ENCODE measurements at regions not wholly inside any gene's neighbourhood (a gene's known extent, or its start where the extent isn't known, plus 50 kb on each side); places are given as distances from the start of the nearest gene placed in this dataset.

- 65% methylated on average over 2 of the region's 2 CpGs for WGBS
- no peak for DNase-seq (ENCODE audit: low spot score)
Measured at GRCh38 chr7:13727279-13727678, 262.2 kb downstream of the ETV1 start.

More at GRCh38 chr7:13727279-13727678, 262.2 kb downstream of the ETV1 start:
- Histone ChIP-seq H3K9me3 (ENCODE audit: control insufficient read depth in 4 of 4, low read length in 3 of 4) (no peaks in the 10 kb centered on the region), H3K4me1 (ENCODE audit: control insufficient read depth in 4 of 4, insufficient read depth in 4 of 4, low read length in 3 of 4) (no peaks in the 10 kb centered on the region), H3K27ac (ENCODE audit: low read depth in 1 of 2, low read length in 2 of 2) (no peak overlapping the region), H3K9ac (ENCODE audit: low read depth in 1 of 2, low read length in 2 of 2) (no peak overlapping the region), H3K4me3 (ENCODE audit: low read depth in 1 of 3, low read length in 3 of 3) (no peak overlapping the region), H3K27me3 (ENCODE audit: control insufficient read depth in 4 of 4, insufficient read depth in 4 of 4, low read length in 3 of 4) (no peaks in the 10 kb centered on the region), H3K36me3 (ENCODE audit: control insufficient read depth in 4 of 4, insufficient read depth in 3 of 4, low read depth in 1 of 4, low read length in 3 of 4) (no peaks in the 10 kb centered on the region)
- no peak for TF ChIP-seq SP1 (IDR thresholded peaks at IDR 0.05)
- no peak for TF ChIP-seq REST (IDR thresholded peaks at IDR 0.05)
- no peak for TF ChIP-seq CTCF (IDR thresholded peaks at IDR 0.05; ENCODE audit: low read depth, low read length, missing input control)
- TF ChIP-seq HNF4G (IDR thresholded peaks at IDR 0.05): no peak
- TF ChIP-seq GABPA (IDR thresholded peaks at IDR 0.05 in 1 of 2, conservative IDR thresholded peaks at IDR 0.05 in 1 of 2): no peak
- TF ChIP-seq ZBTB33 (IDR thresholded peaks at IDR 0.05): no peak
- no peak for TF ChIP-seq YY1 (IDR thresholded peaks at IDR 0.05)
- TF ChIP-seq JUND (IDR thresholded peaks at IDR 0.05): no peak
- no peak for TF ChIP-seq HNF4A (conservative IDR thresholded peaks at IDR 0.05)
- TF ChIP-seq ATF3 (IDR thresholded peaks at IDR 0.05): no peak
- no peak for TF ChIP-seq RAD21 (IDR thresholded peaks at IDR 0.05)

Measured in liver (tissue), 8 donors.